GM12874 (cell line): ENCODE measurements at regions not wholly inside any gene's neighbourhood (a gene's known extent, or its start where the extent isn't known, plus 50 kb on each side); places are given as distances from the start of the nearest gene placed in this dataset.

Source experiments
- CTCF ChIP-seq: IDR thresholded peaks from 2 replicates; pipeline ENCODE4 v1.5.1; 2011; ENCODE audit warnings: low read depth, mild to moderate bottlenecking, control low read depth, low read length, moderate library complexity; ENCODE audit not compliant: insufficient read depth

GRCh38 chr14:105933238-105933637 is 406.9 kb downstream of the TMEM121 start:
- no peak for TF ChIP-seq CTCF

GRCh38 chr14:105935384-105935783 is 409.0 kb downstream of the TMEM121 start:
- no peak for TF ChIP-seq CTCF

- no peak for TF ChIP-seq CTCF
Observed at GRCh38 chr14:105937253-105938054, 411.1 kb downstream of the TMEM121 start.

- TF ChIP-seq CTCF: no peak
Observed at GRCh38 chr14:105938055-105938863, 411.9 kb downstream of the TMEM121 start.

- TF ChIP-seq CTCF: no peak
Observed at GRCh38 chr14:105938959-105939358, 412.6 kb downstream of the TMEM121 start.

- no peak for TF ChIP-seq CTCF
Observed at GRCh38 chr14:105939810-105940508, 413.6 kb downstream of the TMEM121 start.
